ENCODE measurements at regions not wholly inside any gene's neighbourhood (a gene's known extent, or its start where the extent isn't known, plus 50 kb on each side); places are given as distances from the start of the nearest gene placed in this dataset.
A peak's percentile ranks its signal among the peaks of the same experiment; 100 is the strongest.

- peak; percentile 50 for DNase-seq (ENCODE audit: low read depth)
- TF ChIP-seq, protein P1, sequence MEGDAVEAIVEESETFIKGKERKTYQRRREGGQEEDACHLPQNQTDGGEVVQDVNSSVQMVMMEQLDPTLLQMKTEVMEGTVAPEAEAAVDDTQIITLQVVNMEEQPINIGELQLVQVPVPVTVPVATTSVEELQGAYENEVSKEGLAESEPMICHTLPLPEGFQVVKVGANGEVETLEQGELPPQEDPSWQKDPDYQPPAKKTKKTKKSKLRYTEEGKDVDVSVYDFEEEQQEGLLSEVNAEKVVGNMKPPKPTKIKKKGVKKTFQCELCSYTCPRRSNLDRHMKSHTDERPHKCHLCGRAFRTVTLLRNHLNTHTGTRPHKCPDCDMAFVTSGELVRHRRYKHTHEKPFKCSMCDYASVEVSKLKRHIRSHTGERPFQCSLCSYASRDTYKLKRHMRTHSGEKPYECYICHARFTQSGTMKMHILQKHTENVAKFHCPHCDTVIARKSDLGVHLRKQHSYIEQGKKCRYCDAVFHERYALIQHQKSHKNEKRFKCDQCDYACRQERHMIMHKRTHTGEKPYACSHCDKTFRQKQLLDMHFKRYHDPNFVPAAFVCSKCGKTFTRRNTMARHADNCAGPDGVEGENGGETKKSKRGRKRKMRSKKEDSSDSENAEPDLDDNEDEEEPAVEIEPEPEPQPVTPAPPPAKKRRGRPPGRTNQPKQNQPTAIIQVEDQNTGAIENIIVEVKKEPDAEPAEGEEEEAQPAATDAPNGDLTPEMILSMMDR (conservative IDR thresholded peaks at IDR 0.05; ENCODE audit: low read depth, low read length), result no peak
- no peak overlapping the region for H3K4me3 ChIP-seq (ENCODE audit: low read length)
Observed at GRCh38 chr6:45791211-45792168, 224.2 kb downstream of the CLIC5 start.

GRCh38 chr6:45789238-45789637 lies 226.4 kb downstream of the CLIC5 start:
- H3K4me3 ChIP-seq (ENCODE audit: low read length), result no peak overlapping the region
- TF ChIP-seq, protein P1 (conservative IDR thresholded peaks at IDR 0.05; ENCODE audit: low read depth, low read length), result no peak
- DNase-seq (ENCODE audit: low read depth), result no peak

GRCh38 chr6:45787384-45787783 lies 228.3 kb downstream of the CLIC5 start:
- TF ChIP-seq, protein P1 (conservative IDR thresholded peaks at IDR 0.05; ENCODE audit: low read depth, low read length), result no peak
- no peak overlapping the region for H3K4me3 ChIP-seq (ENCODE audit: low read length)
- DNase-seq (ENCODE audit: low read depth), result no peak

DNA sequence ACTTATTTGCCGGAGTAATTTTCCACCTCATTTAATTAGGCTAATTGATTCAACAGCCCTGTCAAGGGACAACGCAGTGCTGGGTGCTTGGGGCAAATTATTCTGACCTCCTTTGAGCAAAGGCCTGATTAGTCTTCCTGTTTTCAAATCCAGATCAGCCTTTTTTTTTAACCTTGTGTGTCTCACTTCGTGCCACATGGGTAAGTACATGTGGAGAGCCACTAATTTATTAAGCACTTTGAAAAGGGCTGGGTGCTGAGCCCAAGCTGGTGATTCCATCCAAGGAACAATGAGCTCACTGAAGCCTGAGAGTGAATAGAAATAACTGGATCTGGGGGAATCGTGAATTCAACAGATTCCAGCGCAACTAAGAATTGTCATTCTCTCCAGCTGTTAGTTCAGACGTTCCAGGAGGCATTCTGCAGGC lies 229.3 kb downstream of the CLIC5 start:
- H3K4me3 ChIP-seq (ENCODE audit: low read length), result no peak overlapping the region
- no peak for DNase-seq (ENCODE audit: low read depth)
- TF ChIP-seq, protein P1 (conservative IDR thresholded peaks at IDR 0.05; ENCODE audit: low read depth, low read length), result no peak

DNA sequence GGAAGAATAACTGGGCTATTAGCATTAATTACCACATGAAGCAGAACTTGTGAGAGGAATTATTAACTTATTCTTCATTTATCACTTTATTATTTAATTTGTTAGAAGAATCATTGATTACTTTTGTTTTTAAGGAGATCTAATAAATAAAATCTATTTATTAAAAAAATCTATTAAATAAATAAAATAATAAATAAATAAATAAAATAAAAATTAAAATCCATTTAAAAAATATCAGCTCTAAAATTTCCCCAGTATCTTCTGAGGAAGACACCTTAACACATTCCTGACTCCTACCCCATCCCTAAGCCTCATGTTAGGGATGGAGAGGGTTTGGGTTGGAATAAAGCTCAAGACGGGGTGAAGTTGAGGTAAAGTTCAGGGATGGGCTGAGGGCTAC lies 231.4 kb downstream of the CLIC5 start:
- no peak overlapping the region for H3K4me3 ChIP-seq (ENCODE audit: low read length)
- TF ChIP-seq, protein P1 (conservative IDR thresholded peaks at IDR 0.05; ENCODE audit: low read depth, low read length), result no peak
- no peak for DNase-seq (ENCODE audit: low read depth)

GRCh38 chr6:45783716-45784115 lies 231.9 kb downstream of the CLIC5 start:
- no peak overlapping the region for H3K4me3 ChIP-seq (ENCODE audit: low read length)
- no peak for DNase-seq (ENCODE audit: low read depth)
- TF ChIP-seq, protein P1 (conservative IDR thresholded peaks at IDR 0.05; ENCODE audit: low read depth, low read length), result no peak

DNA sequence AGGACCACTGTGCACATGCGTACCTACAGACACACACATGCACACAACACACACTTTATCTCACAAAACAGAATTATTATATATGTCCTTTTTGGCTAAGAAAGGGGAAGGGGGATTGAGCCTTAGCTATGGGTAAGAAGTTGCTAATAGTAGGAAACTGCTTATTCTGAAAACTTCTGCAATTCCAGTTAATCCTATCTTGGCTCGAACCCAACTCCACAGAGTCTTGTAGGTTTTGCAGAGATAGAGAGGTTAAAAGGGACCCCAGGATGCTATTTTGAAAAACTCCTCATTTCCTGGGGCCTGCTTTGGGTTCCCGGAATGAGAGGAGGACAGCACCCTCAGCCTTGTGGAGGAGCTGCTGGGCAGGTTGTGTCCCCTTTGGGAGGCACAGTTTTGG lies 233.8 kb downstream of the CLIC5 start:
- DNase-seq (ENCODE audit: low read depth), result peak; percentile 37
- TF ChIP-seq, protein P1 (conservative IDR thresholded peaks at IDR 0.05; ENCODE audit: low read depth, low read length), result no peak
- H3K4me3 ChIP-seq (ENCODE audit: low read length), result no peak overlapping the region
